ENCODE measurements at regions not wholly inside any gene's neighbourhood (a gene's known extent, or its start where the extent isn't known, plus 50 kb on each side); places are given as distances from the start of the nearest gene placed in this dataset.

DNA sequence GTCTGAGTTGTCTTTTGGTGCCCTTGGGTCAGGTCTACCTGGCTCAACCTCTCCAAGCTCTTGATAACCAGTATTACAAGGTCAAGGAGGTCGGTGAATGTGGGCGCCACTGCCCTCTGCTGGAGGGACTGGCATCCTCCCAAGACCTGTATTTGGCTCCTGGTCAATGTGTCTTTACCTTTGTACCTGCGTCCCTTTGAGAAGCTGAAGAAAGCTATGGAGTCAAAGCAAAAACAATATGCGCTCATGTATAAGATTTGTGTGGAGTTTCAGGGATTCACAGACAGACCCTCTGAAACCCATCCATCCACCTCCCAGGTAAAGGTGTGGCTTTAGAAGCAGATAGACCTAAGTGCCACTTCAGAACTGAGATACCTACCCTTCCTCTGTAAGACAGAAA is 61.8 kb upstream of the NBL1 start:
- TF ChIP-seq NR2F2 (IDR thresholded peaks at IDR 0.05) (no peak), JUND (IDR thresholded peaks at IDR 0.05) (no peak), RAD21 (IDR thresholded peaks at IDR 0.05) (peak; percentile 63 to 82), REST (IDR thresholded peaks at IDR 0.05) (no peak), ATF3 (IDR thresholded peaks at IDR 0.05) (no peak), YY1 (IDR thresholded peaks at IDR 0.05) (no peak), TAF1 (conservative IDR thresholded peaks at IDR 0.05) (no peak), ZBTB33 (IDR thresholded peaks at IDR 0.05) (no peak), RXRA (IDR thresholded peaks at IDR 0.05) (no peak), SP1 (IDR thresholded peaks at IDR 0.05) (no peak)
- TF ChIP-seq, protein P1, sequence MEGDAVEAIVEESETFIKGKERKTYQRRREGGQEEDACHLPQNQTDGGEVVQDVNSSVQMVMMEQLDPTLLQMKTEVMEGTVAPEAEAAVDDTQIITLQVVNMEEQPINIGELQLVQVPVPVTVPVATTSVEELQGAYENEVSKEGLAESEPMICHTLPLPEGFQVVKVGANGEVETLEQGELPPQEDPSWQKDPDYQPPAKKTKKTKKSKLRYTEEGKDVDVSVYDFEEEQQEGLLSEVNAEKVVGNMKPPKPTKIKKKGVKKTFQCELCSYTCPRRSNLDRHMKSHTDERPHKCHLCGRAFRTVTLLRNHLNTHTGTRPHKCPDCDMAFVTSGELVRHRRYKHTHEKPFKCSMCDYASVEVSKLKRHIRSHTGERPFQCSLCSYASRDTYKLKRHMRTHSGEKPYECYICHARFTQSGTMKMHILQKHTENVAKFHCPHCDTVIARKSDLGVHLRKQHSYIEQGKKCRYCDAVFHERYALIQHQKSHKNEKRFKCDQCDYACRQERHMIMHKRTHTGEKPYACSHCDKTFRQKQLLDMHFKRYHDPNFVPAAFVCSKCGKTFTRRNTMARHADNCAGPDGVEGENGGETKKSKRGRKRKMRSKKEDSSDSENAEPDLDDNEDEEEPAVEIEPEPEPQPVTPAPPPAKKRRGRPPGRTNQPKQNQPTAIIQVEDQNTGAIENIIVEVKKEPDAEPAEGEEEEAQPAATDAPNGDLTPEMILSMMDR (IDR thresholded peaks at IDR 0.05; ENCODE audit: low read depth, low read length, missing input control): peak; percentile 44

All from liver (tissue), 3 donors.